ENCODE measurements at regions not wholly inside any gene's neighbourhood (a gene's known extent, or its start where the extent isn't known, plus 50 kb on each side); places are given as distances from the start of the nearest gene placed in this dataset.

- DNase-seq, result no peak
- H3K4me1 Mint-ChIP-seq, result peaks cover 11% of the 10 kb centered on the region
- WGBS (ENCODE audit: insufficient coverage), result no CpG with 5 or more reads among the region's 2 CpGs
- H3K9me3 Mint-ChIP-seq, result no peaks in the 10 kb centered on the region
- no peak overlapping the region for H3K9ac ChIP-seq (ENCODE audit: insufficient read depth, low read length, poor library complexity, severe bottlenecking)
- no peaks in the 10 kb centered on the region for H3K27me3 ChIP-seq (ENCODE audit: control insufficient read depth in 2 of 2, insufficient read depth in 2 of 2, low read length in 2 of 2)
- peaks cover 4 to 6% of the 10 kb centered on the region in 2 donors for H3K4me1 ChIP-seq (ENCODE audit: control insufficient read depth in 1 of 2, insufficient read depth in 2 of 2, low read length in 2 of 2)
- peak overlapping the region in 1 of 7 donors; percentile 14 for H3K27ac Mint-ChIP-seq
- H3K4me2 ChIP-seq (replicated peaks; ENCODE audit: extremely low read depth, low read length, poor library complexity, severe bottlenecking), result no peak overlapping the region
- H3K4me3 Mint-ChIP-seq, result no peak overlapping the region
- no peak overlapping the region for H3K4me3 ChIP-seq (replicated peaks in 1 of 3; ENCODE audit: low read depth in 2 of 3, low read length in 3 of 3)
- no peaks in the 10 kb centered on the region for H3K9me3 ChIP-seq (replicated peaks in 1 of 2; ENCODE audit: control insufficient read depth in 1 of 2, insufficient read depth in 1 of 2, low read length in 2 of 2)
- H4K20me1 ChIP-seq (ENCODE audit: insufficient read depth, low read length), result no peaks in the 10 kb centered on the region
- no peaks in the 10 kb centered on the region for H3K36me3 Mint-ChIP-seq
- peaks cover 0 to 2% (median 0%) of the 10 kb centered on the region in 3 donors for H3K27me3 Mint-ChIP-seq (ENCODE audit: low read depth in 3 of 3)
- no peak overlapping the region for H3K27ac ChIP-seq (ENCODE audit: low read depth in 1 of 2, low read length in 2 of 2)
- H2AFZ ChIP-seq (ENCODE audit: insufficient read depth, low read depth, low read length, poor library complexity, severe bottlenecking), result no peak overlapping the region
- H3K36me3 ChIP-seq (replicated peaks in 1 of 2; ENCODE audit: control insufficient read depth in 1 of 2, insufficient read depth in 2 of 2, low read length in 2 of 2), result no peaks in the 10 kb centered on the region
- intact Hi-C loops (cut with micrococcal nuclease), result no loop called here
- no peaks in the 10 kb centered on the region for H3K79me2 ChIP-seq (ENCODE audit: insufficient read depth, low read length)
- TF ChIP-seq, protein P1, sequence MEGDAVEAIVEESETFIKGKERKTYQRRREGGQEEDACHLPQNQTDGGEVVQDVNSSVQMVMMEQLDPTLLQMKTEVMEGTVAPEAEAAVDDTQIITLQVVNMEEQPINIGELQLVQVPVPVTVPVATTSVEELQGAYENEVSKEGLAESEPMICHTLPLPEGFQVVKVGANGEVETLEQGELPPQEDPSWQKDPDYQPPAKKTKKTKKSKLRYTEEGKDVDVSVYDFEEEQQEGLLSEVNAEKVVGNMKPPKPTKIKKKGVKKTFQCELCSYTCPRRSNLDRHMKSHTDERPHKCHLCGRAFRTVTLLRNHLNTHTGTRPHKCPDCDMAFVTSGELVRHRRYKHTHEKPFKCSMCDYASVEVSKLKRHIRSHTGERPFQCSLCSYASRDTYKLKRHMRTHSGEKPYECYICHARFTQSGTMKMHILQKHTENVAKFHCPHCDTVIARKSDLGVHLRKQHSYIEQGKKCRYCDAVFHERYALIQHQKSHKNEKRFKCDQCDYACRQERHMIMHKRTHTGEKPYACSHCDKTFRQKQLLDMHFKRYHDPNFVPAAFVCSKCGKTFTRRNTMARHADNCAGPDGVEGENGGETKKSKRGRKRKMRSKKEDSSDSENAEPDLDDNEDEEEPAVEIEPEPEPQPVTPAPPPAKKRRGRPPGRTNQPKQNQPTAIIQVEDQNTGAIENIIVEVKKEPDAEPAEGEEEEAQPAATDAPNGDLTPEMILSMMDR (IDR thresholded peaks at IDR 0.05), result no peak
Measured at GRCh38 chr7:94265456-94265855, 129.2 kb upstream of the COL1A2 start.

DNA sequence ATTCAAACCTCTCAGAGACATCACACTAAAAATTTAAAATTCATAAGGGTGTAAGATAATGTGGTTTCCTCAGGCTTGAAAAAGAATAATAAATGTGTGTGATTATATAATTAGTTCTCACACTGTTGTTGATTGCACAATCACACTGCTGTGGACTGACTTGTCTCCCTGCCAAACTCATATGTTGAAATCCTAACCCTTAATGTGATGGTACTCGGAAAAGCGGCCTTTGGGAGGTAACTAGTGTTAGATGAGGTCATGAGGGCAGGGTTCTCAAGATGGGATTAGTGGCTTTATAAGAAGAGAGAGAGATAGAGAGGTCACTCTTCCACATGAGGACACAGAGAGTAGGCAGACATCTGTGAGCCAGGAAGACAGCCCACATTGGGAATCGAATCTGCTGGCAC is 128.5 kb upstream of the COL1A2 start:
- 0% methylated on average over 2 of the region's 3 CpGs for WGBS (ENCODE audit: insufficient coverage)
- H3K4me3 Mint-ChIP-seq, result no peak overlapping the region
- intact Hi-C loops (cut with micrococcal nuclease), result no loop called here

More for the DNA sequence above, 128.5 kb upstream of the COL1A2 start:
- no peaks in the 10 kb centered on the region for H3K36me3 Mint-ChIP-seq
- Histone ChIP-seq H3K4me3 (replicated peaks in 1 of 3; ENCODE audit: low read depth in 2 of 3, low read length in 3 of 3) (no peak overlapping the region), H3K79me2 (ENCODE audit: insufficient read depth, low read length) (no peaks in the 10 kb centered on the region), H3K4me2 (replicated peaks; ENCODE audit: extremely low read depth, low read length, poor library complexity, severe bottlenecking) (no peak overlapping the region), H4K20me1 (ENCODE audit: insufficient read depth, low read length) (no peaks in the 10 kb centered on the region), H2AFZ (ENCODE audit: insufficient read depth, low read depth, low read length, poor library complexity, severe bottlenecking) (no peak overlapping the region), H3K9me3 (replicated peaks in 1 of 2; ENCODE audit: control insufficient read depth in 1 of 2, insufficient read depth in 1 of 2, low read length in 2 of 2) (no peaks in the 10 kb centered on the region), H3K27ac (ENCODE audit: low read depth in 1 of 2, low read length in 2 of 2) (no peak overlapping the region), H3K27me3 (ENCODE audit: control insufficient read depth in 2 of 2, insufficient read depth in 2 of 2, low read length in 2 of 2) (no peaks in the 10 kb centered on the region), H3K4me1 (ENCODE audit: control insufficient read depth in 1 of 2, insufficient read depth in 2 of 2, low read length in 2 of 2) (peaks cover 2 to 6% of the 10 kb centered on the region in 2 donors), H3K9ac (ENCODE audit: insufficient read depth, low read length, poor library complexity, severe bottlenecking) (no peak overlapping the region), H3K36me3 (replicated peaks in 1 of 2; ENCODE audit: control insufficient read depth in 1 of 2, insufficient read depth in 2 of 2, low read length in 2 of 2) (no peaks in the 10 kb centered on the region)
- peaks cover 8% of the 10 kb centered on the region for H3K4me1 Mint-ChIP-seq
- peak in 2 of 3 donors; percentile 1 to 17 for DNase-seq
- H3K9me3 Mint-ChIP-seq, result no peaks in the 10 kb centered on the region
- H3K27me3 Mint-ChIP-seq (ENCODE audit: low read depth in 3 of 3), result no peaks in the 10 kb centered on the region
- H3K27ac Mint-ChIP-seq, result peak overlapping the region in 3 of 7 donors; percentile 30 to 58 (median 31)
- TF ChIP-seq, protein P1 (IDR thresholded peaks at IDR 0.05), result no peak

Measured in CD14-positive monocyte (primary cell).